ENCODE measurements at regions not wholly inside any gene's neighbourhood (a gene's known extent, or its start where the extent isn't known, plus 50 kb on each side); places are given as distances from the start of the nearest gene placed in this dataset.

- no peak overlapping the region for H3K4me3 ChIP-seq (replicated peaks in 1 of 3; ENCODE audit: insufficient read depth in 1 of 3, low read depth in 1 of 3, low read length in 3 of 3)
- H3K4me1 ChIP-seq (ENCODE audit: control insufficient read depth, extremely low read depth, insufficient read depth, low read length): no peaks in the 10 kb centered on the region
- H3K27me3 ChIP-seq (ENCODE audit: control insufficient read depth in 2 of 2, insufficient read depth in 2 of 2, low read length in 2 of 2): no peaks in the 10 kb centered on the region
- no peaks in the 10 kb centered on the region for H3K9me1 ChIP-seq (replicated peaks; ENCODE audit: control insufficient read depth, extremely low read depth, insufficient read depth, low read length)
- no peak overlapping the region for H2AFZ ChIP-seq (ENCODE audit: low read depth, low read length)
- H3K9ac ChIP-seq (replicated peaks; ENCODE audit: extremely low read depth, insufficient read depth, low read length): no peak overlapping the region
- DNase-seq (ENCODE audit: low read depth, low spot score) (no peak), FAIRE-seq (no peak)
- no peak overlapping the region for H3K27ac ChIP-seq (ENCODE audit: insufficient read depth, low read depth, low read length)
- TF ChIP-seq POLR2AphosphoS5 (IDR thresholded peaks at IDR 0.05; ENCODE audit: insufficient read depth, low read depth, low read length) (no peak), CTCF (IDR thresholded peaks at IDR 0.05; ENCODE audit: extremely low read depth in 1 of 2, insufficient read depth in 1 of 2, low read depth in 1 of 2, low read length in 2 of 2) (no peak), MYC (IDR thresholded peaks at IDR 0.05; ENCODE audit: low read depth, low read length) (no peak), JUN (IDR thresholded peaks at IDR 0.05; ENCODE audit: borderline replicate concordance, insufficient read depth, insufficient read length, low read depth) (no peak), MAX (IDR thresholded peaks at IDR 0.05; ENCODE audit: insufficient read depth, insufficient read length) (no peak), POLR2A (IDR thresholded peaks at IDR 0.05; ENCODE audit: low read depth, low read length) (no peak), EZH2 (IDR thresholded peaks at IDR 0.05; ENCODE audit: borderline replicate concordance, low read depth, low read length, severe bottlenecking) (no peak), FOS (IDR thresholded peaks at IDR 0.05; ENCODE audit: borderline replicate concordance, insufficient read depth, low read length) (no peak), GATA2 (IDR thresholded peaks at IDR 0.05; ENCODE audit: insufficient read depth, insufficient read length, low read depth, low read length) (no peak)
- H3K4me2 ChIP-seq (ENCODE audit: insufficient read depth, low read length): no peak overlapping the region
- ChIA-PET CTCF (no interaction called here), POLR2A (no interaction called here)
- H3K36me3 ChIP-seq (ENCODE audit: control insufficient read depth in 2 of 2, extremely low read depth in 1 of 2, insufficient read depth in 2 of 2, low read length in 2 of 2): no peaks in the 10 kb centered on the region
- H3K9me3 ChIP-seq (replicated peaks; ENCODE audit: control insufficient read depth, insufficient read depth, low read length): no peaks in the 10 kb centered on the region
- intact Hi-C loops (cut with micrococcal nuclease) (no loop called here), dilution Hi-C loops (cut with MboI; ENCODE audit: extremely low pct_ligation_motif_present, low sequenced_read_pairs) (no loop called here)
- no TSS peak for BruUV-seq (replicated peaks)
- no peaks in the 10 kb centered on the region for H4K20me1 ChIP-seq (replicated peaks; ENCODE audit: control insufficient read depth, extremely low read depth, insufficient read depth, low read length)
- no peaks in the 10 kb centered on the region for H3K79me2 ChIP-seq (ENCODE audit: control insufficient read depth, insufficient read depth, low read length)
These were observed 91.2 kb upstream of the SNX2 start for GRCh38 chr5:122683631-122684030.
